ENCODE measurements at regions not wholly inside any gene's neighbourhood (a gene's known extent, or its start where the extent isn't known, plus 50 kb on each side); places are given as distances from the start of the nearest gene placed in this dataset.

GRCh38 chr14:66099451-66099850 is 386.7 kb upstream of the CCDC196 start:
- TF ChIP-seq CTCF (IDR thresholded peaks at IDR 0.05; ENCODE audit: unreplicated experiment) = no peak
- peaks cover 5% of the 10 kb centered on the region for H3K27me3 Mint-ChIP-seq (ENCODE audit: unreplicated experiment)
- H3K4me1 Mint-ChIP-seq (ENCODE audit: unreplicated experiment) = peaks cover 18% of the 10 kb centered on the region
- H3K27ac Mint-ChIP-seq (ENCODE audit: unreplicated experiment) = no peak overlapping the region
- DNase-seq (ENCODE audit: low spot score) = no peak
- peaks cover 17% of the 10 kb centered on the region for H3K36me3 Mint-ChIP-seq (ENCODE audit: low read depth, unreplicated experiment)
- no peaks in the 10 kb centered on the region for H3K9me3 Mint-ChIP-seq (ENCODE audit: unreplicated experiment)
- no peak overlapping the region for H3K4me3 Mint-ChIP-seq (ENCODE audit: unreplicated experiment)

- H3K36me3 Mint-ChIP-seq (ENCODE audit: low read depth, unreplicated experiment) = peaks cover 17% of the 10 kb centered on the region
- H3K4me3 Mint-ChIP-seq (ENCODE audit: unreplicated experiment) = no peak overlapping the region
- no peaks in the 10 kb centered on the region for H3K9me3 Mint-ChIP-seq (ENCODE audit: unreplicated experiment)
- H3K27me3 Mint-ChIP-seq (ENCODE audit: unreplicated experiment) = peaks cover 5% of the 10 kb centered on the region
- no peak overlapping the region for H3K27ac Mint-ChIP-seq (ENCODE audit: unreplicated experiment)
- H3K4me1 Mint-ChIP-seq (ENCODE audit: unreplicated experiment) = peaks cover 18% of the 10 kb centered on the region
- no peak for TF ChIP-seq CTCF (IDR thresholded peaks at IDR 0.05; ENCODE audit: unreplicated experiment)
- no peak for DNase-seq (ENCODE audit: low spot score)
These were observed 386.2 kb upstream of the CCDC196 start for GRCh38 chr14:66099931-66100330.

- no peak overlapping the region for H3K27ac Mint-ChIP-seq (ENCODE audit: unreplicated experiment)
- H3K4me1 Mint-ChIP-seq (ENCODE audit: unreplicated experiment) = peaks cover 13% of the 10 kb centered on the region
- no peak for TF ChIP-seq CTCF (IDR thresholded peaks at IDR 0.05; ENCODE audit: unreplicated experiment)
- peaks cover 25% of the 10 kb centered on the region for H3K36me3 Mint-ChIP-seq (ENCODE audit: low read depth, unreplicated experiment)
- no peak for DNase-seq (ENCODE audit: low spot score)
- H3K9me3 Mint-ChIP-seq (ENCODE audit: unreplicated experiment) = no peaks in the 10 kb centered on the region
- no peak overlapping the region for H3K4me3 Mint-ChIP-seq (ENCODE audit: unreplicated experiment)
- H3K27me3 Mint-ChIP-seq (ENCODE audit: unreplicated experiment) = peaks cover 2% of the 10 kb centered on the region
These were observed 384.5 kb upstream of the CCDC196 start for GRCh38 chr14:66101662-66102061.

GRCh38 chr14:66104486-66104885 is 381.7 kb upstream of the CCDC196 start:
- Mint-ChIP-seq H3K27ac (ENCODE audit: unreplicated experiment) (no peak overlapping the region), H3K4me1 (ENCODE audit: unreplicated experiment) (no peaks in the 10 kb centered on the region), H3K9me3 (ENCODE audit: unreplicated experiment) (no peaks in the 10 kb centered on the region), H3K36me3 (ENCODE audit: low read depth, unreplicated experiment) (peaks cover 37% of the 10 kb centered on the region), H3K4me3 (ENCODE audit: unreplicated experiment) (no peak overlapping the region), H3K27me3 (ENCODE audit: unreplicated experiment) (peaks cover 2% of the 10 kb centered on the region)
- no peak for TF ChIP-seq CTCF (IDR thresholded peaks at IDR 0.05; ENCODE audit: unreplicated experiment)
- DNase-seq (ENCODE audit: low spot score) = no peak

GRCh38 chr14:66105815-66106214 is 380.4 kb upstream of the CCDC196 start:
- Mint-ChIP-seq H3K4me3 (ENCODE audit: unreplicated experiment) (peak overlapping the region; percentile 4), H3K4me1 (ENCODE audit: unreplicated experiment) (no peaks in the 10 kb centered on the region), H3K36me3 (ENCODE audit: low read depth, unreplicated experiment) (peaks cover 41% of the 10 kb centered on the region), H3K27ac (ENCODE audit: unreplicated experiment) (no peak overlapping the region), H3K9me3 (ENCODE audit: unreplicated experiment) (no peaks in the 10 kb centered on the region), H3K27me3 (ENCODE audit: unreplicated experiment) (peaks cover 2% of the 10 kb centered on the region)
- DNase-seq (ENCODE audit: low spot score) = no peak
- no peak for TF ChIP-seq CTCF (IDR thresholded peaks at IDR 0.05; ENCODE audit: unreplicated experiment)
